OCI-LY3 (cell line): ENCODE measurements at regions not wholly inside any gene's neighbourhood (a gene's known extent, or its start where the extent isn't known, plus 50 kb on each side); places are given as distances from the start of the nearest gene placed in this dataset.

ENCODE experiments used
- CTCF ChIP-seq: fragments of 200-600, 300-600 bp; sonication (generic); IDR thresholded peaks from 2 replicates; pipeline ENCODE4 v1.5.1; 2014; ENCODE audit warnings: antibody characterized with exemption, low read length, low read depth
- EZH2phosphoT487 ChIP-seq: fragments of 200-600 bp; shearing (Covaris generic); IDR thresholded peaks from 2 replicates; pipeline ENCODE4 v1.6.1; 2018; ENCODE audit warnings: antibody characterized with exemption, mixed run types, low read depth

- no peak for TF ChIP-seq CTCF
- TF ChIP-seq EZH2phosphoT487: no peak
Observed at GRCh38 chr10:90111671-90112070, 410.3 kb downstream of the KIF20B start.
